ENCODE measurements at regions not wholly inside any gene's neighbourhood (a gene's known extent, or its start where the extent isn't known, plus 50 kb on each side); places are given as distances from the start of the nearest gene placed in this dataset.

GRCh38 chr13:38519229-38519911 is 167.5 kb upstream of the FREM2 start (continued):
- TF ChIP-seq EZH2phosphoT487 (IDR thresholded peaks at IDR 0.05; ENCODE audit: borderline replicate concordance, low read depth): no peak
- no peak for TF ChIP-seq FOXJ3 (CRISPR knock-in tag; IDR thresholded peaks at IDR 0.05)
- no peak for TF ChIP-seq GATA2 (CRISPR knock-in tag; IDR thresholded peaks at IDR 0.05)
- TF ChIP-seq ELF1 (IDR thresholded peaks at IDR 0.05): no peak

GRCh38 chr13:38520041-38520440 is 166.8 kb upstream of the FREM2 start:
- WGBS (ENCODE audit: low lambda C conversion rate): 18% methylated on average over 5 of the region's 5 CpGs
- no peak overlapping the region for H2AFZ ChIP-seq (ENCODE audit: low read depth)
- no peaks in the 10 kb centered on the region for H3K9me2 ChIP-seq
- H3K4me1 ChIP-seq (ENCODE audit: control insufficient read depth in 1 of 2, insufficient read depth in 2 of 2, low read depth in 1 of 2, low read length in 1 of 2): no peaks in the 10 kb centered on the region
- H4K20me1 ChIP-seq (ENCODE audit: insufficient read depth): no peaks in the 10 kb centered on the region
- H3K9ac ChIP-seq: no peak overlapping the region
- ChIA-PET POLR2A (no interaction called here), CTCF (interaction anchor here (1.2 to 1.6 kb wide), 2 partner anchors 13 to 14 kb away, joined by 3 read pairs; no protein-coding TSS in a partner anchor)
- no peaks in the 10 kb centered on the region for H3K79me2 ChIP-seq (ENCODE audit: insufficient read depth)
- no peak overlapping the region for H3K27ac ChIP-seq (ENCODE audit: low read depth in 2 of 2, low read length in 1 of 2)
- no peaks in the 10 kb centered on the region; the same call in 1 of the 2 replicates for H3K27me3 ChIP-seq (ENCODE audit: insufficient read depth)
- no peaks in the 10 kb centered on the region for H3K36me3 ChIP-seq (replicated peaks in 1 of 2; ENCODE audit: control insufficient read depth in 1 of 2, insufficient read depth in 2 of 2, low read length in 1 of 2)
- no peaks in the 10 kb centered on the region for H3K9me3 ChIP-seq
- H3K4me3 ChIP-seq (ENCODE audit: low read depth in 2 of 2, low read length in 1 of 2): no peak overlapping the region
- no peak overlapping the region for H3K4me2 ChIP-seq
- no peak for DNase-seq
- no peaks in the 10 kb centered on the region for H3F3A ChIP-seq (replicated peaks; ENCODE audit: insufficient read depth)
- no peak for TF ChIP-seq SMC3 (IDR thresholded peaks at IDR 0.05; ENCODE audit: low read depth, low read length)
- TF ChIP-seq YY1 (IDR thresholded peaks at IDR 0.05; ENCODE audit: low read depth): no peak
- TF ChIP-seq TAF1 (IDR thresholded peaks at IDR 0.05; ENCODE audit: borderline replicate concordance, low read depth, low read length): no peak
- TF ChIP-seq IRF3 (IDR thresholded peaks at IDR 0.05; ENCODE audit: low read depth, low read length): no peak
- no peak for TF ChIP-seq PBX3 (IDR thresholded peaks at IDR 0.05)
- TF ChIP-seq REST (IDR thresholded peaks at IDR 0.05; ENCODE audit: low read depth, low read length): no peak
- no peak for TF ChIP-seq GABPA (IDR thresholded peaks at IDR 0.05; ENCODE audit: low read depth)
- no peak for TF ChIP-seq CTCF (IDR thresholded peaks at IDR 0.05)
- TF ChIP-seq GATA2 (CRISPR knock-in tag; IDR thresholded peaks at IDR 0.05): no peak
- no peak for TF ChIP-seq ELF1 (IDR thresholded peaks at IDR 0.05)
- TF ChIP-seq SIN3A (IDR thresholded peaks at IDR 0.05; ENCODE audit: borderline replicate concordance, low read depth, low read length): no peak
- TF ChIP-seq FOXJ3 (CRISPR knock-in tag; IDR thresholded peaks at IDR 0.05): no peak
- no peak for TF ChIP-seq NFIC (IDR thresholded peaks at IDR 0.05; ENCODE audit: borderline replicate concordance)
- TF ChIP-seq ZBTB33 (IDR thresholded peaks at IDR 0.05; ENCODE audit: borderline replicate concordance, low read depth): no peak
- no peak for TF ChIP-seq TEAD4 (IDR thresholded peaks at IDR 0.05; ENCODE audit: borderline replicate concordance, insufficient read depth)
- TF ChIP-seq JUND (IDR thresholded peaks at IDR 0.05): no peak
- no peak for TF ChIP-seq NRF1 (IDR thresholded peaks at IDR 0.05; ENCODE audit: low read depth, low read length)
- TF ChIP-seq MXI1 (IDR thresholded peaks at IDR 0.05; ENCODE audit: low read depth, low read length): no peak
- TF ChIP-seq CHD2 (IDR thresholded peaks at IDR 0.05; ENCODE audit: low read length, partially characterized antibody): no peak
- no peak for TF ChIP-seq EZH2phosphoT487 (IDR thresholded peaks at IDR 0.05; ENCODE audit: borderline replicate concordance, low read depth)

All from SK-N-SH (cell line).